HFFc6 (cell line): ENCODE measurements at regions not wholly inside any gene's neighbourhood (a gene's known extent, or its start where the extent isn't known, plus 50 kb on each side); places are given as distances from the start of the nearest gene placed in this dataset.

Source experiments
- DNase-seq: peaks from one replicate; pipeline ENCODE4 v3.0.0-alpha.2; 2018
- H3K27ac Mint-ChIP-seq: 2 replicates; pipeline ENCODE4 v1.8.0; 2020; ENCODE audit warnings: mild to moderate bottlenecking, mixed read lengths
- H3K27me3 Mint-ChIP-seq: 2 replicates; pipeline ENCODE4 v1.8.0; 2021; ENCODE audit warnings: mild to moderate bottlenecking, moderate library complexity, mixed read lengths; ENCODE audit not compliant: insufficient read depth
- H3K36me3 Mint-ChIP-seq: 2 replicates; pipeline ENCODE4 v1.8.0; 2021; ENCODE audit warnings: low read depth, mixed read lengths
- H3K4me1 Mint-ChIP-seq: 2 replicates; pipeline ENCODE4 v1.8.0; 2020; ENCODE audit warnings: low read depth, mixed read lengths
- H3K4me3 Mint-ChIP-seq: 2 replicates; pipeline ENCODE4 v1.8.0; 2020; ENCODE audit warnings: mild to moderate bottlenecking, moderate library complexity, mixed read lengths
- H3K9me3 Mint-ChIP-seq: 2 replicates; pipeline ENCODE4 v1.8.0; 2020; ENCODE audit warnings: mild to moderate bottlenecking, mixed read lengths
- CTCF ChIP-seq: fragments of 200-600 bp; sonication (generic); IDR thresholded peaks from 2 replicates; pipeline ENCODE4 v1.5.0; 2021; ENCODE audit warnings: antibody characterized with exemption, mild to moderate bottlenecking

DNA sequence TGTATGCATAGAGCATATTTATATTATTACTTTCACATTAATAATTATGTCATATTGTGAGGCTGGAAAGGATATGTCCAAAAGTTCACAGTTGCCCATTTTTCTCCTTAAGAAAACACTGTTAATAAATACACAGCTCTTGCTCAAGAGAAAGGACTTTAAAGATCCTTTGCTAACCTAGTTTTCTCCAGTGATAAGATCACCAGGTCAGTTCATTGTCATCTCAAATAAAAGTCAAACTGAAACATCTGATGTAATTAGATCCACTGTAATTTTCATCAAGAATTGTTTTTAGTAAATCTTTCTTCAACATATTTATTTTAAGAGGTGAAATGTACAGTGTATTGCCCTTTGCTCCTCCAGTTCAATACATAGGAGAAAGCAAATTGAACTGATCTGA, 82.8 kb upstream of the KLHL1 start:
- H3K27me3 Mint-ChIP-seq: no peaks in the 10 kb centered on the region
- no peaks in the 10 kb centered on the region for H3K4me1 Mint-ChIP-seq
- no peak overlapping the region for H3K27ac Mint-ChIP-seq
- no peaks in the 10 kb centered on the region for H3K36me3 Mint-ChIP-seq
- H3K9me3 Mint-ChIP-seq: peaks cover 33% of the 10 kb centered on the region
- no peak for TF ChIP-seq CTCF
- no peak overlapping the region for H3K4me3 Mint-ChIP-seq
- DNase-seq: no peak

DNA sequence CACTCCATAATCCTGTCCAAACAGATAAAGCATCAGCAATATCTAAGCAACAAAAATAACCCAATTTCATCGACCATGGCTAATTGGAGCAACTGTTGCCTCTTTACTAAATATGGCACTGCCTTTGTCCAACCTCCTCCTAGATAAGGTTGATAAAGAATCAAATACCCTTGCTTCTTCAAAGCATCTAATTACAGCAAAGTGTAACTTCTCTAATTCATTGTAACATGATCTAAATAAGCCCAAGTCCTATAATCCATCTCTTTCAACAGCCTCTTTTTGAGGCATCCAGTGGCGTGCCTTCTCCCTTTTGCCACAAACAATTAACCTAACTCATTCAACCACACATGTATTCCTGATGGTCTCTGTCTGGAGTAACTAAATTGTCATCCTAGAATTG, 81.7 kb upstream of the KLHL1 start:
- no peaks in the 10 kb centered on the region for H3K36me3 Mint-ChIP-seq

DNA sequence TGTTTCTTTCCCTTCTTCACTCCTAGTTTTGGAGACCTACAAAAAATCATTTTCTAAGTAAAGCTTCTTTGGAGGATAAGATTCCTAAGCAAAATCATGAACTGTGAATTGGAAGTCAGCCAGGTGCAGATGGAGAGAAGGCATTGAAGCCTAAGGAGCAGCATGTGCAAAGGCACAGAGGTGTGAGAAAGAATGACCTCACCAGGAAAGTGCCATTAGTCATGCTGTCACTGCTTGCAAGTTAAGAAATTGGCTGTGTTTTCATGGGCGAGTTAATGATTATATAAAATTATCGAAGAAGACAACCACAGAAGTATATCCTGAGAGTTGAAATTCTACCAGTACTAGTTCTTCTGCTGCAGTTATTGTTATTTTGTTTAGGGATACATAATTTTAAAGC, 80.3 kb upstream of the KLHL1 start:
- TF ChIP-seq CTCF: no peak
- H3K4me1 Mint-ChIP-seq: no peaks in the 10 kb centered on the region
- H3K27ac Mint-ChIP-seq: no peak overlapping the region
- H3K27me3 Mint-ChIP-seq: no peaks in the 10 kb centered on the region
- H3K9me3 Mint-ChIP-seq: peaks cover 14% of the 10 kb centered on the region
- no peaks in the 10 kb centered on the region for H3K36me3 Mint-ChIP-seq
- no peak for DNase-seq
- H3K4me3 Mint-ChIP-seq: no peak overlapping the region

More for the DNA sequence above, 81.7 kb upstream of the KLHL1 start:
- DNase-seq: no peak
- peaks cover 28% of the 10 kb centered on the region for H3K9me3 Mint-ChIP-seq
- no peak overlapping the region for H3K27ac Mint-ChIP-seq
- H3K27me3 Mint-ChIP-seq: no peaks in the 10 kb centered on the region
- no peak overlapping the region for H3K4me3 Mint-ChIP-seq
- no peaks in the 10 kb centered on the region for H3K4me1 Mint-ChIP-seq
- no peak for TF ChIP-seq CTCF

GRCh38 chr13:70183041-70183440, 74.8 kb upstream of the KLHL1 start:
- Mint-ChIP-seq H3K4me3 (no peak overlapping the region), H3K9me3 (peaks cover 15% of the 10 kb centered on the region), H3K27ac (no peak overlapping the region), H3K36me3 (no peaks in the 10 kb centered on the region), H3K4me1 (no peaks in the 10 kb centered on the region), H3K27me3 (no peaks in the 10 kb centered on the region)
- DNase-seq: no peak
- TF ChIP-seq CTCF: no peak
